ENCODE measurements at regions not wholly inside any gene's neighbourhood (a gene's known extent, or its start where the extent isn't known, plus 50 kb on each side); places are given as distances from the start of the nearest gene placed in this dataset.

GRCh38 chrX:150037041-150037440 is 98.8 kb upstream of the EOLA2 start:
- no peak for ATAC-seq
- in situ Hi-C loops (cut with MboI; ENCODE audit: low sequenced_read_pairs in 4 of 4) = no loop called here
- no peaks in the 10 kb centered on the region for H3K36me3 ChIP-seq

GRCh38 chrX:150038315-150038714 is 100.0 kb upstream of the EOLA2 start:
- in situ Hi-C loops (cut with MboI; ENCODE audit: low sequenced_read_pairs in 4 of 4) (no loop called here), intact Hi-C loops (cut with DNase I; ENCODE audit: low total_unique reads) (no loop called here)

More at GRCh38 chrX:150037041-150037440, 98.8 kb upstream of the EOLA2 start:
- Histone ChIP-seq H3K4me1 (no peaks in the 10 kb centered on the region), H3K9me3 (no peaks in the 10 kb centered on the region), H3K27ac (no peak overlapping the region), H3K27me3 (no peaks in the 10 kb centered on the region), H3K4me3 (no peak overlapping the region)
- intact Hi-C loops (cut with DNase I; ENCODE audit: low total_unique reads) = no loop called here
- DNase-seq = no peak
- no peak for TF ChIP-seq POLR2A (IDR thresholded peaks at IDR 0.05)
- TF ChIP-seq CTCF (IDR thresholded peaks at IDR 0.05 in 4 of 5, conservative IDR thresholded peaks at IDR 0.05 in 1 of 5) = no peak

GRCh38 chrX:150038986-150039599 is 100.8 kb upstream of the EOLA2 start:
- Histone ChIP-seq H3K4me3 (no peak overlapping the region), H3K27ac (no peak overlapping the region), H3K9me3 (no peaks in the 10 kb centered on the region), H3K27me3 (no peaks in the 10 kb centered on the region), H3K36me3 (no peaks in the 10 kb centered on the region), H3K4me1 (no peaks in the 10 kb centered on the region)
- DNase-seq = no peak
- TF ChIP-seq CTCF (IDR thresholded peaks at IDR 0.05 in 4 of 5, conservative IDR thresholded peaks at IDR 0.05 in 1 of 5) (no peak), POLR2A (IDR thresholded peaks at IDR 0.05) (no peak)
- in situ Hi-C loops (cut with MboI; ENCODE audit: low sequenced_read_pairs in 4 of 4) = no loop called here
- intact Hi-C loops (cut with DNase I; ENCODE audit: low total_unique reads) = no loop called here
- no peak for ATAC-seq

More at GRCh38 chrX:150038315-150038714, 100.0 kb upstream of the EOLA2 start:
- Histone ChIP-seq H3K27ac (no peak overlapping the region), H3K4me3 (no peak overlapping the region), H3K4me1 (no peaks in the 10 kb centered on the region), H3K36me3 (no peaks in the 10 kb centered on the region), H3K27me3 (no peaks in the 10 kb centered on the region), H3K9me3 (no peaks in the 10 kb centered on the region)
- no peak for TF ChIP-seq POLR2A (IDR thresholded peaks at IDR 0.05)
- no peak for TF ChIP-seq CTCF (IDR thresholded peaks at IDR 0.05 in 4 of 5, conservative IDR thresholded peaks at IDR 0.05 in 1 of 5)
- DNase-seq (no peak), ATAC-seq (no peak)

- intact Hi-C loops (cut with DNase I; ENCODE audit: low total_unique reads) = no loop called here
- ATAC-seq (no peak), DNase-seq (no peak)
- Histone ChIP-seq H3K4me3 (no peak overlapping the region), H3K27me3 (no peaks in the 10 kb centered on the region), H3K27ac (no peak overlapping the region), H3K36me3 (no peaks in the 10 kb centered on the region), H3K9me3 (no peaks in the 10 kb centered on the region), H3K4me1 (no peaks in the 10 kb centered on the region)
- TF ChIP-seq POLR2A (IDR thresholded peaks at IDR 0.05) (no peak), CTCF (IDR thresholded peaks at IDR 0.05 in 4 of 5, conservative IDR thresholded peaks at IDR 0.05 in 1 of 5) (no peak)
- in situ Hi-C loops (cut with MboI; ENCODE audit: low sequenced_read_pairs in 4 of 4) = no loop called here
Observed at GRCh38 chrX:150041208-150041607, 102.9 kb upstream of the EOLA2 start.

- Histone ChIP-seq H3K9me3 (no peaks in the 10 kb centered on the region), H3K4me1 (no peaks in the 10 kb centered on the region), H3K27ac (no peak overlapping the region), H3K27me3 (no peaks in the 10 kb centered on the region), H3K4me3 (no peak overlapping the region), H3K36me3 (no peaks in the 10 kb centered on the region)
- in situ Hi-C loops (cut with MboI; ENCODE audit: low sequenced_read_pairs in 4 of 4) (no loop called here), intact Hi-C loops (cut with DNase I; ENCODE audit: low total_unique reads) (no loop called here)
- DNase-seq = no peak
- no peak for ATAC-seq
- no peak for TF ChIP-seq POLR2A (IDR thresholded peaks at IDR 0.05)
- TF ChIP-seq CTCF (IDR thresholded peaks at IDR 0.05 in 4 of 5, conservative IDR thresholded peaks at IDR 0.05 in 1 of 5) = no peak
Observed at GRCh38 chrX:150044556-150044955, 106.3 kb upstream of the EOLA2 start.

Data from gastrocnemius medialis (tissue), 4 donors.